GM23338 (cell line): ENCODE measurements at regions not wholly inside any gene's neighbourhood (a gene's known extent, or its start where the extent isn't known, plus 50 kb on each side); places are given as distances from the start of the nearest gene placed in this dataset.

Experiments used
- CREB1 ChIP-seq: fragments of 250-450 bp; sonication (Bioruptor Pico); IDR thresholded peaks from 2 replicates; pipeline ENCODE4 v1.5.0; 2020; ENCODE audit warnings: low read depth, mild to moderate bottlenecking, moderate library complexity
- EZH2 ChIP-seq: fragments of 200-600 bp; sonication (generic); IDR thresholded peaks from one replicate; pipeline ENCODE4 v1.8.0; 2017; ENCODE audit warnings: antibody characterized with exemption, mild to moderate bottlenecking, low read depth; ENCODE audit not compliant: unreplicated experiment
- POLR2AphosphoS5 ChIP-seq: IDR thresholded peaks from 2 replicates; pipeline ENCODE4 v1.6.1; 2016; ENCODE audit warnings: antibody characterized with exemption, low read depth
- STAT1 ChIP-seq: IDR thresholded peaks from one replicate; pipeline ENCODE4 v1.6.1; 2016; ENCODE audit warnings: antibody characterized with exemption; ENCODE audit not compliant: unreplicated experiment
- TF ChIP-seq, protein P1 (sequence below), 2 experiments: fragments of 200-600 bp in 1 of 2; sonication (generic) in 1 of 2; conservative IDR thresholded peaks; 2 replicates each; pipeline versions ENCODE4 v1.5.1 to v1.6.1; 2016 to 2017; ENCODE audit warnings: antibody characterized with exemption in 2 of 2, low read depth in 2 of 2, mild to moderate bottlenecking in 2 of 2, moderate library complexity in 1 of 2
- TF ChIP-seq, protein P2 (sequence below): IDR thresholded peaks from one replicate; pipeline ENCODE4 v1.6.1; 2018; ENCODE audit warnings: antibody characterized with exemption; ENCODE audit not compliant: unreplicated experiment
- TF ChIP-seq, protein P3 (sequence below): fragments of 250-450 bp; sonication (Bioruptor Pico); IDR thresholded peaks from 2 replicates; pipeline ENCODE4 v1.5.0; 2020; ENCODE audit warnings: mild to moderate bottlenecking, moderate library complexity

DNA sequence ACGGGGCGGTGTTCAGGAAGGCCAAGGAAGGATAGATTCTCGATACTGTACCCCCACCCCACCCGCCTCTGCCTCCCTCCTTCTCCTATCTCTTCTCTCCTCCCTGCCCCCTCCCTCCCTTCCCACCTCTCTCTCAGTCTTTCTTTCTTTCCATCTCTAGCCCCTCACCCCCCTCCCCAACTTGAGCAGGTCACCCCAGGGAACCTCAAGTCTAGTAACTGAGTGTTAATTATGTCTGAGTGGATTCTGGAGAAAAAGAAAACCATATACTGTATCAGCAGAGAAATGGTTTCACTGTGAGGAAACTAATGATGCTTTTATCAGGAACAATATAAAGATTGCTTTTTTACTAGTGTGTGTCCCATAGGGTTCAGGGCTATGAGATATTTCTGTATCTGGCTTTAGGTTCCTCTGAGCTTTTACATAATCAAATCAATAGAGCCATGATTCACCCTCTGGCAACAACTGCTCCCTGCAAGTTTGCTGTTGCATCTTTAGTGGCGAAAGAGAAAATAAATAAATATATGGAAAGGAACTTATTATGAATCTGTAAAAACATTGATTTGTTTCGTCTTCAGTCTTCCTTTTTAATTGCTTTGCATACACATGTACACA, 639.7 kb downstream of the CCDC171 start:
- TF ChIP-seq, protein P1, sequence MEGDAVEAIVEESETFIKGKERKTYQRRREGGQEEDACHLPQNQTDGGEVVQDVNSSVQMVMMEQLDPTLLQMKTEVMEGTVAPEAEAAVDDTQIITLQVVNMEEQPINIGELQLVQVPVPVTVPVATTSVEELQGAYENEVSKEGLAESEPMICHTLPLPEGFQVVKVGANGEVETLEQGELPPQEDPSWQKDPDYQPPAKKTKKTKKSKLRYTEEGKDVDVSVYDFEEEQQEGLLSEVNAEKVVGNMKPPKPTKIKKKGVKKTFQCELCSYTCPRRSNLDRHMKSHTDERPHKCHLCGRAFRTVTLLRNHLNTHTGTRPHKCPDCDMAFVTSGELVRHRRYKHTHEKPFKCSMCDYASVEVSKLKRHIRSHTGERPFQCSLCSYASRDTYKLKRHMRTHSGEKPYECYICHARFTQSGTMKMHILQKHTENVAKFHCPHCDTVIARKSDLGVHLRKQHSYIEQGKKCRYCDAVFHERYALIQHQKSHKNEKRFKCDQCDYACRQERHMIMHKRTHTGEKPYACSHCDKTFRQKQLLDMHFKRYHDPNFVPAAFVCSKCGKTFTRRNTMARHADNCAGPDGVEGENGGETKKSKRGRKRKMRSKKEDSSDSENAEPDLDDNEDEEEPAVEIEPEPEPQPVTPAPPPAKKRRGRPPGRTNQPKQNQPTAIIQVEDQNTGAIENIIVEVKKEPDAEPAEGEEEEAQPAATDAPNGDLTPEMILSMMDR (conservative IDR thresholded peaks at IDR 0.05; ENCODE audit: low read depth in 2 of 2), result no peak
- TF ChIP-seq EZH2 (no peak), POLR2AphosphoS5 (no peak), STAT1 (no peak), CREB1 (no peak)
- TF ChIP-seq, protein P2, sequence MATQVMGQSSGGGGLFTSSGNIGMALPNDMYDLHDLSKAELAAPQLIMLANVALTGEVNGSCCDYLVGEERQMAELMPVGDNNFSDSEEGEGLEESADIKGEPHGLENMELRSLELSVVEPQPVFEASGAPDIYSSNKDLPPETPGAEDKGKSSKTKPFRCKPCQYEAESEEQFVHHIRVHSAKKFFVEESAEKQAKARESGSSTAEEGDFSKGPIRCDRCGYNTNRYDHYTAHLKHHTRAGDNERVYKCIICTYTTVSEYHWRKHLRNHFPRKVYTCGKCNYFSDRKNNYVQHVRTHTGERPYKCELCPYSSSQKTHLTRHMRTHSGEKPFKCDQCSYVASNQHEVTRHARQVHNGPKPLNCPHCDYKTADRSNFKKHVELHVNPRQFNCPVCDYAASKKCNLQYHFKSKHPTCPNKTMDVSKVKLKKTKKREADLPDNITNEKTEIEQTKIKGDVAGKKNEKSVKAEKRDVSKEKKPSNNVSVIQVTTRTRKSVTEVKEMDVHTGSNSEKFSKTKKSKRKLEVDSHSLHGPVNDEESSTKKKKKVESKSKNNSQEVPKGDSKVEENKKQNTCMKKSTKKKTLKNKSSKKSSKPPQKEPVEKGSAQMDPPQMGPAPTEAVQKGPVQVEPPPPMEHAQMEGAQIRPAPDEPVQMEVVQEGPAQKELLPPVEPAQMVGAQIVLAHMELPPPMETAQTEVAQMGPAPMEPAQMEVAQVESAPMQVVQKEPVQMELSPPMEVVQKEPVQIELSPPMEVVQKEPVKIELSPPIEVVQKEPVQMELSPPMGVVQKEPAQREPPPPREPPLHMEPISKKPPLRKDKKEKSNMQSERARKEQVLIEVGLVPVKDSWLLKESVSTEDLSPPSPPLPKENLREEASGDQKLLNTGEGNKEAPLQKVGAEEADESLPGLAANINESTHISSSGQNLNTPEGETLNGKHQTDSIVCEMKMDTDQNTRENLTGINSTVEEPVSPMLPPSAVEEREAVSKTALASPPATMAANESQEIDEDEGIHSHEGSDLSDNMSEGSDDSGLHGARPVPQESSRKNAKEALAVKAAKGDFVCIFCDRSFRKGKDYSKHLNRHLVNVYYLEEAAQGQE, result no peak
- TF ChIP-seq, protein P3, sequence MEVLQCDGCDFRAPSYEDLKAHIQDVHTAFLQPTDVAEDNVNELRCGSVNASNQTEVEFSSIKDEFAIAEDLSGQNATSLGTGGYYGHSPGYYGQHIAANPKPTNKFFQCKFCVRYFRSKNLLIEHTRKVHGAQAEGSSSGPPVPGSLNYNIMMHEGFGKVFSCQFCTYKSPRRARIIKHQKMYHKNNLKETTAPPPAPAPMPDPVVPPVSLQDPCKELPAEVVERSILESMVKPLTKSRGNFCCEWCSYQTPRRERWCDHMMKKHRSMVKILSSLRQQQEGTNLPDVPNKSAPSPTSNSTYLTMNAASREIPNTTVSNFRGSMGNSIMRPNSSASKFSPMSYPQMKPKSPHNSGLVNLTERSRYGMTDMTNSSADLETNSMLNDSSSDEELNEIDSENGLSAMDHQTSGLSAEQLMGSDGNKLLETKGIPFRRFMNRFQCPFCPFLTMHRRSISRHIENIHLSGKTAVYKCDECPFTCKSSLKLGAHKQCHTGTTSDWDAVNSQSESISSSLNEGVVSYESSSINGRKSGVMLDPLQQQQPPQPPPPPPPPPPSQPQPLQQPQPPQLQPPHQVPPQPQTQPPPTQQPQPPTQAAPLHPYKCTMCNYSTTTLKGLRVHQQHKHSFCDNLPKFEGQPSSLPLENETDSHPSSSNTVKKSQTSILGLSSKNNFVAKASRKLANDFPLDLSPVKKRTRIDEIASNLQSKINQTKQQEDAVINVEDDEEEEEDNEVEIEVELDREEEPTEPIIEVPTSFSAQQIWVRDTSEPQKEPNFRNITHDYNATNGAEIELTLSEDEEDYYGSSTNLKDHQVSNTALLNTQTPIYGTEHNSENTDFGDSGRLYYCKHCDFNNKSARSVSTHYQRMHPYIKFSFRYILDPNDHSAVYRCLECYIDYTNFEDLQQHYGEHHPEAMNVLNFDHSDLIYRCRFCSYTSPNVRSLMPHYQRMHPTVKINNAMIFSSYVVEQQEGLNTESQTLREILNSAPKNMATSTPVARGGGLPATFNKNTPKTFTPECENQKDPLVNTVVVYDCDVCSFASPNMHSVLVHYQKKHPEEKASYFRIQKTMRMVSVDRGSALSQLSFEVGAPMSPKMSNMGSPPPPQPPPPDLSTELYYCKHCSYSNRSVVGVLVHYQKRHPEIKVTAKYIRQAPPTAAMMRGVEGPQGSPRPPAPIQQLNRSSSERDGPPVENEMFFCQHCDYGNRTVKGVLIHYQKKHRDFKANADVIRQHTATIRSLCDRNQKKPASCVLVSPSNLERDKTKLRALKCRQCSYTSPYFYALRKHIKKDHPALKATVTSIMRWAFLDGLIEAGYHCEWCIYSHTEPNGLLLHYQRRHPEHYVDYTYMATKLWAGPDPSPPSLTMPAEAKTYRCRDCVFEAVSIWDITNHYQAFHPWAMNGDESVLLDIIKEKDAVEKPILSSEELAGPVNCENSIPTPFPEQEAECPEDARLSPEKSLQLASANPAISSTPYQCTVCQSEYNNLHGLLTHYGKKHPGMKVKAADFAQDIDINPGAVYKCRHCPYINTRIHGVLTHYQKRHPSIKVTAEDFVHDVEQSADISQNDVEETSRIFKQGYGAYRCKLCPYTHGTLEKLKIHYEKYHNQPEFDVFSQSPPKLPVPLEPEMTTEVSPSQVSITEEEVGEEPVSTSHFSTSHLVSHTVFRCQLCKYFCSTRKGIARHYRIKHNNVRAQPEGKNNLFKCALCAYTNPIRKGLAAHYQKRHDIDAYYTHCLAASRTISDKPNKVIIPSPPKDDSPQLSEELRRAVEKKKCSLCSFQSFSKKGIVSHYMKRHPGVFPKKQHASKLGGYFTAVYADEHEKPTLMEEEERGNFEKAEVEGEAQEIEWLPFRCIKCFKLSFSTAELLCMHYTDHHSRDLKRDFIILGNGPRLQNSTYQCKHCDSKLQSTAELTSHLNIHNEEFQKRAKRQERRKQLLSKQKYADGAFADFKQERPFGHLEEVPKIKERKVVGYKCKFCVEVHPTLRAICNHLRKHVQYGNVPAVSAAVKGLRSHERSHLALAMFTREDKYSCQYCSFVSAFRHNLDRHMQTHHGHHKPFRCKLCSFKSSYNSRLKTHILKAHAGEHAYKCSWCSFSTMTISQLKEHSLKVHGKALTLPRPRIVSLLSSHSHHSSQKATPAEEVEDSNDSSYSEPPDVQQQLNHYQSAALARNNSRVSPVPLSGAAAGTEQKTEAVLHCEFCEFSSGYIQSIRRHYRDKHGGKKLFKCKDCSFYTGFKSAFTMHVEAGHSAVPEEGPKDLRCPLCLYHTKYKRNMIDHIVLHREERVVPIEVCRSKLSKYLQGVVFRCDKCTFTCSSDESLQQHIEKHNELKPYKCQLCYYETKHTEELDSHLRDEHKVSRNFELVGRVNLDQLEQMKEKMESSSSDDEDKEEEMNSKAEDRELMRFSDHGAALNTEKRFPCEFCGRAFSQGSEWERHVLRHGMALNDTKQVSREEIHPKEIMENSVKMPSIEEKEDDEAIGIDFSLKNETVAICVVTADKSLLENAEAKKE (CRISPR knock-in tag), result no peak
